ENCODE measurements at regions not wholly inside any gene's neighbourhood (a gene's known extent, or its start where the extent isn't known, plus 50 kb on each side); places are given as distances from the start of the nearest gene placed in this dataset.

DNA sequence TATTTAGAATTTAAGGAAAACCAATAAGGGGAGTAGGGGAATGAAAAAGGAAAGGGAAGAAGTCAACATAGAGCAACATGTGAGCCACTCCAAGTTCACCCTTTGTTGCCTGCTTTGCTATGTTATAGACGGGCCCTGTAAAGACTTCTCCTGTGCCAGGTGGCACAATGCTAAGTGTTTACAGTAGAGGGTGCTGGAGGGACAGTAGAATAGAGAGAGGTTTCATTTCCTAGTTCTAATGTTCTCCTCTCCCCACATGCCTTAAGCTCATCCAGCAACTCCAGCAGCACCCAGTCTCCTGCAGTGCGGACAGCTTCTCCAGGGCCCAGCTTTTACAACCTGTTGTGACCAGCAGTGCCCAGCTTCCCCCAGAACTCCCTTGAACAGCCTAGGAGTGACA lies 468.0 kb downstream of the HS3ST3B1 start:
- H3K4me1 ChIP-seq: no peaks in the 10 kb centered on the region
- no peak overlapping the region for H3K27ac ChIP-seq
- H3K27me3 ChIP-seq: no peaks in the 10 kb centered on the region
- H3K4me3 ChIP-seq: no peak overlapping the region
- intact Hi-C loops (cut with DNase I): no loop called here
- H3K9me3 ChIP-seq: no peaks in the 10 kb centered on the region
- DNase-seq (ENCODE audit: low spot score in 2 of 2): no peak
- H3K36me3 ChIP-seq: no peaks in the 10 kb centered on the region
- TF ChIP-seq, protein P1, sequence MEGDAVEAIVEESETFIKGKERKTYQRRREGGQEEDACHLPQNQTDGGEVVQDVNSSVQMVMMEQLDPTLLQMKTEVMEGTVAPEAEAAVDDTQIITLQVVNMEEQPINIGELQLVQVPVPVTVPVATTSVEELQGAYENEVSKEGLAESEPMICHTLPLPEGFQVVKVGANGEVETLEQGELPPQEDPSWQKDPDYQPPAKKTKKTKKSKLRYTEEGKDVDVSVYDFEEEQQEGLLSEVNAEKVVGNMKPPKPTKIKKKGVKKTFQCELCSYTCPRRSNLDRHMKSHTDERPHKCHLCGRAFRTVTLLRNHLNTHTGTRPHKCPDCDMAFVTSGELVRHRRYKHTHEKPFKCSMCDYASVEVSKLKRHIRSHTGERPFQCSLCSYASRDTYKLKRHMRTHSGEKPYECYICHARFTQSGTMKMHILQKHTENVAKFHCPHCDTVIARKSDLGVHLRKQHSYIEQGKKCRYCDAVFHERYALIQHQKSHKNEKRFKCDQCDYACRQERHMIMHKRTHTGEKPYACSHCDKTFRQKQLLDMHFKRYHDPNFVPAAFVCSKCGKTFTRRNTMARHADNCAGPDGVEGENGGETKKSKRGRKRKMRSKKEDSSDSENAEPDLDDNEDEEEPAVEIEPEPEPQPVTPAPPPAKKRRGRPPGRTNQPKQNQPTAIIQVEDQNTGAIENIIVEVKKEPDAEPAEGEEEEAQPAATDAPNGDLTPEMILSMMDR (IDR thresholded peaks at IDR 0.05): no peak

DNA sequence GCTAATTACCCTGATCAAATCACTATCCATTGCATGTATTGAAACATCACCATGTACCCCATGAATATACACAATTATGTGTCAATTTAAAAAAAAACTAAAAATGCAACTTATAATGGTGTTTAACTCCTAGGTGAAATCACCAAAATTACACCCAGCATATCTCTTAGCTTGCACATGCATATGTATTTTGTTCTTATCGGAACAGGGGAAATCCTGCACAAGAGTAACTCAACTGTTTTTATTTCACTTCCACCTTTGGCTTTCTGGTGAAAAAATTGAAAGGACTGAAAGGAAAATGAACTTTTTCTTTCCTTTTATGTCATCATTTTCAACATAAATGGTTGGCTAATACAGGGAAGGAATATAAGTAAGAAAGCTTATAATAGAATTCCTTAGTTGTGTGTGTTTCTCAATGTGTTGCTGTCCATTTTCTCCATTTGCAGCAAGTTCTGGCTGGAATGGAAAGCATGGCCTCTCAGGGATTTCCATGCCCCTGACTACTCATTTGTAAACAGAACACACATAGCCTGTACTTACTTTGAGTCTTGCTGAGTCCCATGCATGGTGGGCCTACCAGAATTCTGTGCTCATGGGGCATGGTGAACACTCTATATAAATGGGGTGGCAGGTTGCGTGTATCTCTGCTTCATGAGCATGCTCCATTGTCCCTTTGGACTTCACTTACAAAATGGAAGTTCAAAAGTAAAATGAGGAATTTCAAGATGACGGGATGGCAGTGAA lies 462.0 kb downstream of the HS3ST3B1 start:
- no peaks in the 10 kb centered on the region for H3K4me1 ChIP-seq
- DNase-seq (ENCODE audit: low spot score in 2 of 2): no peak
- H3K27me3 ChIP-seq: no peaks in the 10 kb centered on the region
- no peaks in the 10 kb centered on the region for H3K36me3 ChIP-seq
- no peaks in the 10 kb centered on the region for H3K9me3 ChIP-seq
- TF ChIP-seq, protein P1 (IDR thresholded peaks at IDR 0.05): no peak
- H3K4me3 ChIP-seq: no peak overlapping the region
- no peak overlapping the region for H3K27ac ChIP-seq
- intact Hi-C loops (cut with DNase I): no loop called here

DNA sequence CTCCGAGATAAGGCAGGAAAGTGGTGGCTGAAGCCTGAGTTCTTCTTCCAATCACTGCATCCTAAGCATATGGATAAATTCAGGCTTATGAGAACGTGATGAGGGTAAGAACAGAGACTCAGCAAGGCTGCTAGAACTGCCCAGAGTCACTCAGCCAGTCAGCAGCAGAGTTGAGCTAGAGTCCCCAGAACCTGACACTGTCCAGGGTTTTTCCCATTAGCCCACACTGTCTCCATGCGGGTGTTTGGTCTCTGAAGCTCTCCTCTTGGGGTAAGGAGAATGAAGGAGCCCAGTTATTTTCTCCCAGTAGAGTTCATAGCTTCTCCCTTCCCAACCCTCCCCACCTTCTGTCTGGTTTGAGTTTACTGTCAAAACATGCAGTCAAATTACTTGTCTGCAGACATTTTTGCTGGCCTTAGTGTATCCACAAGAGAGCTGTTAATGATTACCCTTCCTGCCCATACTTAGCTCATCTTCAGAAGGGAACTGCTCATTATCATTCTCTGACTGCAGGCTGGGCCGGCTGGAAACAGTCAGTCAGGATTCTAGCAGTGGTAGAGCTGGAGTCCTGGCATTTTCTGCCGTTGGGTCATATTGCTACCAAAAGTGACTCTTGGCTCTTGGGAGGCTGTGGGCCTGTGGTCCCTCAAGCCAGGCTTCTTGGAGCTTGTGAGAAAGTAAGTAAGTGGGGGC lies 460.0 kb downstream of the HS3ST3B1 start:
- Histone ChIP-seq H3K36me3 (no peaks in the 10 kb centered on the region), H3K4me3 (no peak overlapping the region), H3K27ac (no peak overlapping the region), H3K9me3 (no peaks in the 10 kb centered on the region), H3K27me3 (no peaks in the 10 kb centered on the region), H3K4me1 (no peaks in the 10 kb centered on the region)
- intact Hi-C loops (cut with DNase I): no loop called here
- TF ChIP-seq, protein P1 (IDR thresholded peaks at IDR 0.05): no peak
- no peak for DNase-seq (ENCODE audit: low spot score in 2 of 2)

DNA sequence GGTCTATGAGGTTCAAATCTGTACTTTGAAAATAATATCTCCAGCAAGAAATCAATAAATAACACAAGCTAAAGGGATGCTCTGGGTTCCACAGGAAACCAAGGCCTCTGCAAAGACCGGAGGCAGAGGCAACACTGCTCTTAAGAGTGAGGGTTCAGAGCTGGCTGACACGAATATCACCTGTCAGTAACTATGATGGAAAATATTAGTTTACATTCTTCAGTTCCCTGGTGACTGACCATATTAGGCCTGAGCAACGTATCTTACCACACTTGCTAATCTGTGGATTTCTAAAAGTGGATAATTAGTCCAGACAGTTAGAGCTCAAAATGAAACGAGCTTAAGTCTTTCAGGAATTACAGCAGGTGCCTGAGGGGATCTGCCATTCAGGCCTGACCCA lies 459.3 kb downstream of the HS3ST3B1 start:
- Histone ChIP-seq H3K9me3 (no peaks in the 10 kb centered on the region), H3K36me3 (no peaks in the 10 kb centered on the region), H3K4me1 (no peaks in the 10 kb centered on the region), H3K27me3 (no peaks in the 10 kb centered on the region), H3K27ac (no peak overlapping the region), H3K4me3 (no peak overlapping the region)
- DNase-seq (ENCODE audit: low spot score in 2 of 2): no peak
- TF ChIP-seq, protein P1 (IDR thresholded peaks at IDR 0.05): no peak
- intact Hi-C loops (cut with DNase I): no loop called here

DNA sequence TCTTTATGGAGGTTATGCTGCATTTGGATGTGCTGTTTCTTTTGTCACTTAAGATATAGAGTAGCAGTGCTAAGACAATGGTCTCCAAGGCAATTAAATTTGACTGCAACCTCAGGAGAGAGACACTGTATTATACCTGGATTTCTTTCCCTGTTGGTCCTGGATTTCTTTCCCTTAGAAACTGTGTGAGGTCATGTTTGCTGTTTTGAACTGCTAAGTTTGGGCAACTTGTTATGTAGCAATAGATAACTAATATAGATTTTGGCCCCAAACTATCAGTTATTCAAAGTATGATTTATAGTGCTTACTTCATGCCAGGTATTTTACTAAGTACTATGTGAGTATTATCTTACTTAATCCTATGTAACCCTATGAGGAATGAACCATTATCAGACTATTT lies 458.4 kb downstream of the HS3ST3B1 start:
- Histone ChIP-seq H3K27me3 (no peaks in the 10 kb centered on the region), H3K4me1 (no peaks in the 10 kb centered on the region), H3K27ac (no peak overlapping the region), H3K4me3 (no peak overlapping the region), H3K36me3 (no peaks in the 10 kb centered on the region), H3K9me3 (no peaks in the 10 kb centered on the region)
- intact Hi-C loops (cut with DNase I): no loop called here
- TF ChIP-seq, protein P1 (IDR thresholded peaks at IDR 0.05): no peak
- no peak for DNase-seq (ENCODE audit: low spot score in 2 of 2)

All from ascending aorta (tissue), 2 donors.